ENCODE measurements at regions not wholly inside any gene's neighbourhood (a gene's known extent, or its start where the extent isn't known, plus 50 kb on each side); places are given as distances from the start of the nearest gene placed in this dataset.

- no peaks in the 10 kb centered on the region for H3K4me1 ChIP-seq
- intact Hi-C loops (cut with DNase I) = no loop called here
- no peak overlapping the region for H3K27ac ChIP-seq
- ATAC-seq (no peak), DNase-seq (no peak)
- H3K36me3 ChIP-seq = no peaks in the 10 kb centered on the region
- no peaks in the 10 kb centered on the region for H3K9me3 ChIP-seq
- H3K4me3 ChIP-seq = no peak overlapping the region
- TF ChIP-seq CTCF (IDR thresholded peaks at IDR 0.05) = no peak
- no peaks in the 10 kb centered on the region for H3K27me3 ChIP-seq (ENCODE audit: low read depth)
Observed at GRCh38 chr16:79317026-79317425, 283.5 kb downstream of the MAF start.

DNA sequence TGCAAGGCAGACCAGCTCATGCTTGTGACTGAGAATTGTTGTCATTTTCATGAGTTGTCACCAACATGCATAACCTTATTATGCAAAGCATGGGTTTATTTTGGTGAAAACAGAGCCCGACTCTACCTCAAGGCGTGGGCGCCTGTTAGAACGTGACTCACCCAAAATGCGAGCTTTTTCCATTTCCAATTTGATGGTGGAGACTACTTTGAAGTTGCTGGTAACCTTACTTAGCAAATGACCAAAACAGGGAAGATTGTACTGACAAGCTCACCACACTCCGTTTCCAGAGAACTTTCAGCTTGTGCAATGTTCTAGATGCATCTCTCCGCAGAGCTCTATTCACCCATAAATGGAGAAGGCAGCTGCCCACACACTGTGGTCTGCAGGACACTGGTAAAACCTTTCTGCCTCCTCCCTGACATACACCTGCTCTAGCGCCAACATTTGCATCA, 284.5 kb downstream of the MAF start:
- no peaks in the 10 kb centered on the region for H3K27me3 ChIP-seq (ENCODE audit: low read depth)
- H3K36me3 ChIP-seq = no peaks in the 10 kb centered on the region
- ATAC-seq = peak; percentile 35 to 52
- H3K4me1 ChIP-seq = no peaks in the 10 kb centered on the region
- H3K9me3 ChIP-seq = no peaks in the 10 kb centered on the region
- no peak for DNase-seq
- TF ChIP-seq CTCF (IDR thresholded peaks at IDR 0.05) = no peak
- intact Hi-C loops (cut with DNase I) = no loop called here
- H3K27ac ChIP-seq = no peak overlapping the region
- no peak overlapping the region for H3K4me3 ChIP-seq

DNA sequence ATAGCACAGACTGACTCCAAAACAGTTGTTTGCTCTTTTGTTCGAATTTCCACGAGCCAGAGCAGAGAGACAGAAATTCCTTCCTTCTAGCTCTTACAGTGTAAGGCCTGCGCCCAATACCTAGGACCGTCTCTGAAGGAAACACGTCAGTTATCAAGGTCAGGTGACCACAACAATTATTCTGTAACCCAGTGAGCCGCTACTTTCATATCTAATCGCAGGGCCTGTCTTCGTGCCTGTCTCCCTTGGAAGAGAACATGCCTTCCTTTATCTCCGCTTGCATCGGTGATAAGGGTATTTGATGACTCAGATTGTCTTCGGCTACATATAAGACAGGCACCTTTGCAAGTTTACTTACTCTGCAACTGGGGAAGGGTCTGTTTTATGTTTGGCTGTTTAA, 288.0 kb downstream of the MAF start:
- TF ChIP-seq CTCF (IDR thresholded peaks at IDR 0.05) = no peak
- Histone ChIP-seq H3K4me3 (no peak overlapping the region), H3K4me1 (no peaks in the 10 kb centered on the region), H3K36me3 (no peaks in the 10 kb centered on the region), H3K27me3 (ENCODE audit: low read depth) (no peaks in the 10 kb centered on the region), H3K27ac (no peak overlapping the region), H3K9me3 (no peaks in the 10 kb centered on the region)
- intact Hi-C loops (cut with DNase I) = no loop called here
- DNase-seq = no peak
- no peak for ATAC-seq

DNA sequence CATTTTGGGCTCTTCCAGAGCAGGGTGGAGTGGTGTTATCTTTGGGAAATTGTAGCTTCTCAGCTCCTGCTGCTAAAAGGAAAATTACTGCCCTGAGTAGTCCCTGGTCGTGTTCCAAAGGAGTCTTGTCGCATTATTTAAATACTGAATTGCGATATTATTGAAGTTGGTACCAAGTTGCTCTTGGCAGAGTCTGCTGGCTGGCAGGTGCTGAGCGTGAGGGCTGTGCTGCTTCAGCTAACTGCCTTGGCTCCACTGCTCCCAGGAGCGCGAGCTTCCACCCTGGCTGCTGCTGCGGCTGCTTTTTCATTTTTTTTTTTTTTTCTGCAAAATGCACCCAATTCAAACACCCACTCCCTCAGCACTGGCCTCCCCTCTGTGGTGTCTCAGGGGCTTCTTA, 289.8 kb downstream of the MAF start:
- ATAC-seq (no peak), DNase-seq (no peak)
- no peaks in the 10 kb centered on the region for H3K27me3 ChIP-seq (ENCODE audit: low read depth)
- intact Hi-C loops (cut with DNase I) = no loop called here
- H3K4me3 ChIP-seq = no peak overlapping the region
- no peak overlapping the region for H3K27ac ChIP-seq
- no peak for TF ChIP-seq CTCF (IDR thresholded peaks at IDR 0.05)
- no peaks in the 10 kb centered on the region for H3K36me3 ChIP-seq
- H3K4me1 ChIP-seq = no peaks in the 10 kb centered on the region
- H3K9me3 ChIP-seq = no peaks in the 10 kb centered on the region

DNA sequence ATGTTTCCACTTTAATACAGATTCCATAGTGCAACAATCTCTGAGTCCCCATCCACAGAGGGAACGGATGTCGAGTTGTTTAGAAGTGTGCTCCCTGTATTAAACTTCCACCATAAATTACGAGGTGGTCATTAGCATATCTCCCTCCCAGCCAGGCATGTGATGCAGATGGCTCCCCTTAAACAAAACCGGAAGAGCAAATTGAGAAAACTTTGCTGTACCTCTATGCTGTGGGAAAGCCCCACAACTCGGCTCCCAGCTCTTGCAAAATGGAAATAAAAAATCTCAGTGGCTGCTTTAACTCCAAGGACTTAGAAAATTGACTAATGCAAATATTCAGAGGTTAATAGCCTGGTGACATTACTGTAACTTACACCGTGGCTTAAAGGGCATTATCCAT, 290.9 kb downstream of the MAF start:
- Histone ChIP-seq H3K4me1 (no peaks in the 10 kb centered on the region), H3K4me3 (no peak overlapping the region), H3K36me3 (no peaks in the 10 kb centered on the region), H3K27me3 (ENCODE audit: low read depth) (no peaks in the 10 kb centered on the region), H3K27ac (no peak overlapping the region), H3K9me3 (no peaks in the 10 kb centered on the region)
- intact Hi-C loops (cut with DNase I) = no loop called here
- DNase-seq = no peak
- no peak for TF ChIP-seq CTCF (IDR thresholded peaks at IDR 0.05)
- no peak for ATAC-seq

DNA sequence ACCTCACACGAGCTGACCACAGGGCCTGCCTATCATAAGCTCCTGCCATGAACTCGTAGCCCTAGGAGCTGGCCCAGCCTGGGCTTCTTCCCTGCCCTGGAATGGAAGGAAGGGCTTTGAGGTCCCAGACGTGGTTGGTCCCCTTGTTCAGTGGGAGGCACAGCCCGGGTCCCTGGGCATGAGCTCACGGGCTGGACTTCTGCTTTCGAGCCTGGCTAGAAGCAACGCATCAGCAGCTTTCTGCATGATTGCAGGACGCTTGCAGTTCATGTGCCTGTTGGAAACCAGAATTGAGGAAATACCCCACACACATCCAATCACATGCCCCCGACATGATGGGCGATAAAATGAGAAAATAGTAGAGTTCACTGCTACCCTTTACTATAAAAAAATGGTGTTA, 293.3 kb downstream of the MAF start:
- DNase-seq (peak; percentile 77), ATAC-seq (peak; percentile 65 to 81)
- no peak for TF ChIP-seq CTCF (IDR thresholded peaks at IDR 0.05)
- H3K4me1 ChIP-seq = no peaks in the 10 kb centered on the region
- H3K27me3 ChIP-seq (ENCODE audit: low read depth) = no peaks in the 10 kb centered on the region
- H3K9me3 ChIP-seq = no peaks in the 10 kb centered on the region
- intact Hi-C loops (cut with DNase I) = no loop called here
- H3K4me3 ChIP-seq = no peak overlapping the region
- H3K27ac ChIP-seq = no peak overlapping the region
- no peaks in the 10 kb centered on the region for H3K36me3 ChIP-seq
